Gastroesophageal sphincter (tissue), 3 donors: ENCODE measurements at regions not wholly inside any gene's neighbourhood (a gene's known extent, or its start where the extent isn't known, plus 50 kb on each side); places are given as distances from the start of the nearest gene placed in this dataset.

Source experiments
- EP300 ChIP-seq: sonication (generic); formaldehyde crosslinking; IDR thresholded peaks from one replicate; pipeline ENCODE4 v1.6.1; 2017; ENCODE audit warnings: antibody characterized with exemption, mild to moderate bottlenecking
- POLR2A ChIP-seq, 2 donors: fragments of 450-650 bp; IDR thresholded peaks; one replicate each; pipeline ENCODE4 v1.6.1; 2017; ENCODE audit warnings: antibody characterized with exemption in 2 of 2, mild to moderate bottlenecking in 2 of 2, moderate library complexity in 1 of 2
- POLR2AphosphoS5 ChIP-seq: sonication (generic); formaldehyde crosslinking; IDR thresholded peaks from one replicate; pipeline ENCODE4 v1.6.1; 2017; ENCODE audit warnings: antibody characterized with exemption
- TF ChIP-seq, protein P1 (sequence below), 4 experiments: fragments of 200-600 bp in 2 of 4; fragments of 450-650 bp in 2 of 4; sonication (generic) in 1 of 4; IDR thresholded peaks; one replicate each; pipeline ENCODE4 v1.5.1; 2017 to 2019; ENCODE audit warnings: antibody characterized with exemption in 4 of 4, mild to moderate bottlenecking in 2 of 4, moderate library complexity in 2 of 4

DNA sequence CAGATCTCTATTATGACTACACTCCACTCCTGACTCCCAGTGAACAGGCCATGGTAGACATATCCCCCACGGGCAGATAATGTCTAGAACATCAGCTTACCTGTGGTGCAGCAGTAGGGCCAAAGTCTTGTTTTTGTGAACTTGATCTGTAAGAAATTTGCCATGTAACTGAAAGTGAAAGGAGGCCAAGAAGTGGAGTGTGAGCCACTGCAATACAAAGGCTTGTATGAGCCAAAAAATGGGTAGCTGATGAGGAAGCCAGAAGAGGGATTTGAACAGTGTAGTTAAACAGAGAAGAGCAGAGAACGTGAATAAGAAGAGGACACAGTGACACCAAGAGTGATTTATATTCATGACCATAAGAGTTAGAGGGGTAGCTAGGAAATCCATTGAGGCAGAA, 361.7 kb downstream of the DMRT2 start:
- TF ChIP-seq, protein P1, sequence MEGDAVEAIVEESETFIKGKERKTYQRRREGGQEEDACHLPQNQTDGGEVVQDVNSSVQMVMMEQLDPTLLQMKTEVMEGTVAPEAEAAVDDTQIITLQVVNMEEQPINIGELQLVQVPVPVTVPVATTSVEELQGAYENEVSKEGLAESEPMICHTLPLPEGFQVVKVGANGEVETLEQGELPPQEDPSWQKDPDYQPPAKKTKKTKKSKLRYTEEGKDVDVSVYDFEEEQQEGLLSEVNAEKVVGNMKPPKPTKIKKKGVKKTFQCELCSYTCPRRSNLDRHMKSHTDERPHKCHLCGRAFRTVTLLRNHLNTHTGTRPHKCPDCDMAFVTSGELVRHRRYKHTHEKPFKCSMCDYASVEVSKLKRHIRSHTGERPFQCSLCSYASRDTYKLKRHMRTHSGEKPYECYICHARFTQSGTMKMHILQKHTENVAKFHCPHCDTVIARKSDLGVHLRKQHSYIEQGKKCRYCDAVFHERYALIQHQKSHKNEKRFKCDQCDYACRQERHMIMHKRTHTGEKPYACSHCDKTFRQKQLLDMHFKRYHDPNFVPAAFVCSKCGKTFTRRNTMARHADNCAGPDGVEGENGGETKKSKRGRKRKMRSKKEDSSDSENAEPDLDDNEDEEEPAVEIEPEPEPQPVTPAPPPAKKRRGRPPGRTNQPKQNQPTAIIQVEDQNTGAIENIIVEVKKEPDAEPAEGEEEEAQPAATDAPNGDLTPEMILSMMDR (IDR thresholded peaks at IDR 0.05): no peak
- TF ChIP-seq POLR2A (IDR thresholded peaks at IDR 0.05) (no peak), EP300 (no peak), POLR2AphosphoS5 (no peak)
